Neural progenitor cell (in vitro differentiated cells): ENCODE measurements at regions not wholly inside any gene's neighbourhood (a gene's known extent, or its start where the extent isn't known, plus 50 kb on each side); places are given as distances from the start of the nearest gene placed in this dataset.

ENCODE experiments used
- CTCF ChIP-seq: fragments of 200-600 bp; sonication (generic); IDR thresholded peaks from 2 replicates; pipeline ENCODE4 v1.5.1; 2017; ENCODE audit warnings: antibody characterized with exemption, mild to moderate bottlenecking
- EZH2 ChIP-seq: fragments of 200-600 bp; sonication (generic); IDR thresholded peaks from 2 replicates; pipeline ENCODE4 v1.6.1; 2017; ENCODE audit warnings: antibody characterized with exemption, mild to moderate bottlenecking, moderate library complexity
- EZH2phosphoT487 ChIP-seq: fragments of 200-600 bp; sonication (generic); IDR thresholded peaks from 2 replicates; pipeline ENCODE4 v1.6.1; 2017; ENCODE audit warnings: antibody characterized with exemption

GRCh38 chr3:186440891-186441290, 78.9 kb upstream of the DGKG start:
- no peak for TF ChIP-seq EZH2
- no peak for TF ChIP-seq CTCF
- no peak for TF ChIP-seq EZH2phosphoT487
